Psoas muscle (tissue), 7 donors: ENCODE measurements at regions not wholly inside any gene's neighbourhood (a gene's known extent, or its start where the extent isn't known, plus 50 kb on each side); places are given as distances from the start of the nearest gene placed in this dataset.

Experiments
- ATAC-seq, 4 donors: fragments of 200-7000 bp; cut with Tn5 transposase; one replicate each; pipeline ENCODE4 v1.9.1; 2020; ENCODE audit warnings: moderate library complexity in 3 of 4, mild to moderate bottlenecking in 2 of 4
- DNase-seq, 2 donors: peaks; one replicate each; pipeline ENCODE4 v3.0.0-alpha.2; 2020
- H3K27ac ChIP-seq: fragments of 200-600 bp; one replicate; pipeline ENCODE4 v1.8.0; 2022
- H3K27me3 ChIP-seq, 3 donors: fragments of 200-600 bp in 1 of 3; one replicate each; pipeline versions ENCODE4 v1.6.1 to v1.8.0; 2013 to 2022; ENCODE audit warnings: low read length in 2 of 3, mild to moderate bottlenecking in 2 of 3, moderate library complexity in 1 of 3; ENCODE audit not compliant: insufficient read depth in 3 of 3
- H3K36me3 ChIP-seq, 2 donors: fragments of 200-600 bp in 1 of 2; one replicate each; pipeline versions ENCODE4 v1.6.1 to v1.8.0; 2013 to 2022; ENCODE audit warnings: low read depth in 1 of 2, mild to moderate bottlenecking in 1 of 2, moderate library complexity in 1 of 2; ENCODE audit not compliant: insufficient read depth in 1 of 2
- H3K4me1 ChIP-seq: fragments of 200-600 bp; one replicate; pipeline ENCODE4 v1.8.0; 2022
- H3K4me3 ChIP-seq: fragments of 200-600 bp; one replicate; pipeline ENCODE4 v1.8.0; 2022; ENCODE audit warnings: mild to moderate bottlenecking
- H3K9me3 ChIP-seq: fragments of 200-600 bp; one replicate; pipeline ENCODE4 v1.8.0; 2022
- WGBS, 3 donors: extraction: QIAGEN DNeasy Blood & Tissue Kit; methylation state at CpG; one replicate each; pipeline versions ENCODE4 v1.1.6 to v1.1.7; 2013; 5-methylcytosine and 5-hydroxymethylcytosine counted together
- intact Hi-C, 2 donors: fragments of 100-400 bp; cut with DNase I; formaldehyde crosslinking; loops; one replicate each; pipeline versions ENCODE4 v1.11.0 to v1.14.2; 2022
- TF ChIP-seq, protein P1 (sequence below): fragments of 200-600 bp; IDR thresholded peaks from one replicate; pipeline ENCODE4 v1.8.0; 2022; ENCODE audit warnings: antibody characterized with exemption
- donor health status: healthy with polysubstance abuse.
- donor health status: DM: no; HTN: no; CAD: no; lungs with moderate emphysema.
- donor health status: Bipolar disorder and iron deficiency.
- donor health status: healthy.
- donor health status: DM: yes; HTN: yes; CAD: no.
- donor health status: DM: no; HTN: no; CAD: no.
- donor health status: DM: yes; HTN: yes; CAD: no.

DNA sequence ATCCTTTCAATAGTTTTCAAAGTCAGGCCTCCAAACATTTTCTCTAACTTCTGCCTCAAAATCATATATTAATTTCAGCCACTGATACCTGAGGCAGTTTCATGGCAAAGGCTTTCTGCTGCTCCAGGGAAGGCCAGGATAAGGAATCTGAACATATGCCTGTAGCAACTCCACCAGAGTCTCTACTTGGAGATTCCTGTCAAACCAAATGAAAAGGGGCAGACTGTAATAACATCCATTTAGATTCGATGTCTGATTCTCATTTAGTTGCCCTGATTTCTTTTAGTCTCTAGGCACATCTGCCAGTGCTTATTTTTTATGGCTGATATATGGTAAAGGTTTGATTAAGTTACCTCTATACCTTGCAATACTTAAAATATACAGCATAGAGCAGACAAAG, 109.6 kb upstream of the ZNF385D start:
- ATAC-seq (no peak), DNase-seq (no peak)
- H3K9me3 ChIP-seq: no peaks in the 10 kb centered on the region
- H3K36me3 ChIP-seq: no peaks in the 10 kb centered on the region
- H3K27me3 ChIP-seq: no peaks in the 10 kb centered on the region
- TF ChIP-seq, protein P1, sequence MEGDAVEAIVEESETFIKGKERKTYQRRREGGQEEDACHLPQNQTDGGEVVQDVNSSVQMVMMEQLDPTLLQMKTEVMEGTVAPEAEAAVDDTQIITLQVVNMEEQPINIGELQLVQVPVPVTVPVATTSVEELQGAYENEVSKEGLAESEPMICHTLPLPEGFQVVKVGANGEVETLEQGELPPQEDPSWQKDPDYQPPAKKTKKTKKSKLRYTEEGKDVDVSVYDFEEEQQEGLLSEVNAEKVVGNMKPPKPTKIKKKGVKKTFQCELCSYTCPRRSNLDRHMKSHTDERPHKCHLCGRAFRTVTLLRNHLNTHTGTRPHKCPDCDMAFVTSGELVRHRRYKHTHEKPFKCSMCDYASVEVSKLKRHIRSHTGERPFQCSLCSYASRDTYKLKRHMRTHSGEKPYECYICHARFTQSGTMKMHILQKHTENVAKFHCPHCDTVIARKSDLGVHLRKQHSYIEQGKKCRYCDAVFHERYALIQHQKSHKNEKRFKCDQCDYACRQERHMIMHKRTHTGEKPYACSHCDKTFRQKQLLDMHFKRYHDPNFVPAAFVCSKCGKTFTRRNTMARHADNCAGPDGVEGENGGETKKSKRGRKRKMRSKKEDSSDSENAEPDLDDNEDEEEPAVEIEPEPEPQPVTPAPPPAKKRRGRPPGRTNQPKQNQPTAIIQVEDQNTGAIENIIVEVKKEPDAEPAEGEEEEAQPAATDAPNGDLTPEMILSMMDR: no peak
- H3K4me1 ChIP-seq: no peaks in the 10 kb centered on the region
- 76 to 93% (median 86%) methylated on average over 1 of the region's 1 CpG for WGBS, 3 donors
- H3K4me3 ChIP-seq: no peak overlapping the region
- intact Hi-C loops: no loop called here
- H3K27ac ChIP-seq: no peak overlapping the region

DNA sequence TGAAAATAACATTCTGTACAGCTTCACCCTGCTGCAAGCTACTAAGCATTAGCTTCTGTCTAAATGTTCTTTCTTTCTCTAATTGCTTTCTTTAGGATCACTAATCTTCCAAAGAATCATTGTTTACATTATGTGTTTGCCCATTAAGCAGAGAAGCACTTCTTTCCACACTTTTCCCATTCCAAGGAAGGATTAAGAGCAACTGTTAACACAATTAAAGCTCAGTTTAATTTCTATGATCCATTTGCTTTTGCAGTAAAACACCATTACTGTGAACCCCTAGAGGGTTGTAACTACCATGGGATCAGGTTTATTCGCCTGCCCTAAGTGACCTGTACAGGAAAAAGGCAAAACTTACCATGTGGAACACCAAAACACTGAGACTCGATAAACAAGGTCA, 125.8 kb upstream of the ZNF385D start:
- peaks cover 3% of the 10 kb centered on the region for H3K4me1 ChIP-seq
- no peak for DNase-seq
- TF ChIP-seq, protein P1: no peak
- H3K4me3 ChIP-seq: no peak overlapping the region
- H3K27me3 ChIP-seq: no peaks in the 10 kb centered on the region
- ATAC-seq: no peak
- no peak overlapping the region for H3K27ac ChIP-seq
- WGBS, 3 donors: 65 to 69% (median 67%) methylated on average over 2 of the region's 2 CpGs
- H3K9me3 ChIP-seq: peaks cover 3% of the 10 kb centered on the region
- intact Hi-C loops: no loop called here
- no peaks in the 10 kb centered on the region for H3K36me3 ChIP-seq

DNA sequence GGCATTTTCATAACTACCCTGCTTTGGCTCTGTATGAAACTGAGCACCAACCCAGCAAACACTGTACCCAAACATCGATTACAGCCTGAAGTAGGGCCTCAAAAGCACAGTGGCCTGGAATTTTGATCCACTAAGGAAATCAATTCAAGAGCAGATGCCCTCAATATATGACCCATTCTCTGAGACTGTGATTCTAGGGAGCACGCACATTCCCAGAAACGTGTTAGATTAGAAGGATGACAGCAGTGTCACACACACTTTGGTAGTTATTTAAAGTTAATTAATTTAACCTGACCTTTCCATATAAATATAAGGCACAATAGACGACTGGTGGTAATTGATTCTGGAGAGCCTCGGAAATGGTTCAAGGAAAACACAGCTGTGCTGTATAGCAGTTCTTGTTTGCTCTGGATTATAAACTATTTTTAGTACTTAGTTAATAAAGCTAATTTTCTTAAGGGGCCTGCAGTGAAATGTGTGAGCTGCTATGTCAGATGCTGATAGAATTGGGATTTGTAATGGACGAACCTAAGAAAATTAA, 126.3 kb upstream of the ZNF385D start:
- intact Hi-C loops: no loop called here
- DNase-seq: no peak
- Histone ChIP-seq H3K36me3 (no peaks in the 10 kb centered on the region), H3K9me3 (peaks cover 3% of the 10 kb centered on the region), H3K4me1 (peaks cover 3% of the 10 kb centered on the region), H3K4me3 (no peak overlapping the region), H3K27ac (no peak overlapping the region), H3K27me3 (no peaks in the 10 kb centered on the region)
- 61 to 71% (median 61%) methylated on average over 6 of the region's 6 CpGs for WGBS, 3 donors
- ATAC-seq: no peak
- TF ChIP-seq, protein P1: no peak

DNA sequence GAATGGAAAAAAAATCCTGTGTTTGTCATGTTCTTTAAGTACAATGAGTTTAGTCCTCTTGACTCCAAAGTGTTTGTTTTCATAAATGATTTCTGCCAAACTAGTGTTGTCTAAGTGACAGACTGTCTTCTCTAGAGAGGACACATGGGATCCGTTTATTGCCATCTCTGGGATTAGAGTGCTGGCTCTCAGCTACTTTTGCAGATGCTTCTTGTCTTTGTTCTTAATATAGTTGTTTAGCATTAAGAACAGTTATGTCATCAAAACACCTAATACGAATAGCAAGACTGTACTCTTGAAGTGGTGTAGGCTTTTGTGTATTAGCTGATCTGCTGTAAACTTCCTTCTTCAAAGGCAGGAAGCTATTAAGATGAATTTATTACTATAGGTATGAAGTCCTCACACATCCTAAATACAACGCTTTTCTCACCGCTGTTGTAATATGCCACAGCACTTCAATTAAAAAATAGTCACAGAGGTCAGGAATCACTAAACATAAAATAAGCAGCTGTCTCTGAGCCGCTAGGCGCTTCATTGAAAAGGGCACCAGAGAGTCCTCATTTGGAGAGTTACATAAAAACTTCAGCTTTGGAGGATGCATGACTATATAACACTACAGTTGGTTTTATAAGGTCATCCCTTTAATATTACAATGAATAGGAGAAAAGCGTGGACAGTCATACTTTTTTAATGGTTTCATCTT, 128.3 kb upstream of the ZNF385D start:
- Histone ChIP-seq H3K4me3 (no peak overlapping the region), H3K27me3 (no peaks in the 10 kb centered on the region), H3K4me1 (peaks cover 3% of the 10 kb centered on the region), H3K27ac (no peak overlapping the region), H3K9me3 (peaks cover 3% of the 10 kb centered on the region), H3K36me3 (no peaks in the 10 kb centered on the region)
- TF ChIP-seq, protein P1: no peak
- intact Hi-C loops: no loop called here
- ATAC-seq (no peak), DNase-seq (no peak)
- 24 to 30% (median 28%) methylated on average over 7 of the region's 7 CpGs for whole genome bisulfite sequencing, 3 donors

DNA sequence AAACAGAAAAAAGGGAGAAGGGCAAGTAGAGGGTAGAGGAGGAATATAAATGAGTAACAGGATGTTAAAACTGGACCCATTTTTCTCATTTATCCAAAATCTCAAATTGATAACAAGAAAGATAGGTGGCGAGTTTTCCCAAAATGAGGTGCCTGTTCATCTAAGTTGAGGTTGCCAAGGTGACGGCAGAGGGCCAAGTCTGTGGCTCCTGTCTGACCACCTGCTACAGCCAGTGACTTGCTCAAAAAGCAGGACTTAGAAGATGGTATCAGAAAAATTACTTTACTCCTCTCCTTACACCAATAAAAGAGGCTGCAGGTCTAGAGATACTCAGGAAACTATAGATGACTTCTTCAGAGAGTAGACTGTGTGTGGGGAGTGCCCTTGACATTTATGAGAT, 137.6 kb upstream of the ZNF385D start:
- DNase-seq (no peak), ATAC-seq (no peak)
- Histone ChIP-seq H3K4me1 (peaks cover 4% of the 10 kb centered on the region), H3K9me3 (no peaks in the 10 kb centered on the region), H3K27ac (no peak overlapping the region), H3K36me3 (no peaks in the 10 kb centered on the region), H3K27me3 (no peaks in the 10 kb centered on the region), H3K4me3 (no peak overlapping the region)
- 92 to 98% (median 96%) methylated on average over 2 of the region's 2 CpGs for WGBS, 3 donors
- intact Hi-C loops: no loop called here
- TF ChIP-seq, protein P1: no peak
